H1 (cell line): ENCODE measurements at regions not wholly inside any gene's neighbourhood (a gene's known extent, or its start where the extent isn't known, plus 50 kb on each side); places are given as distances from the start of the nearest gene placed in this dataset.

Source experiments
- GABPA ChIP-seq: IDR thresholded peaks from 2 replicates; pipeline ENCODE4 v1.6.1; 2011; ENCODE audit warnings: mild to moderate bottlenecking, low read length, moderate library complexity, borderline replicate concordance; ENCODE audit not compliant: insufficient read depth
- NRF1 ChIP-seq: IDR thresholded peaks from 2 replicates; pipeline ENCODE4 v1.6.1; 2011; ENCODE audit warnings: mild to moderate bottlenecking, low read depth, low read length, improper control_type of control experiment
- SIX5 ChIP-seq: IDR thresholded peaks from 2 replicates; pipeline ENCODE4 v1.6.1; 2011; ENCODE audit warnings: mild to moderate bottlenecking, low read depth, low read length
- TEAD4 ChIP-seq: IDR thresholded peaks from 2 replicates; pipeline ENCODE4 v1.6.1; 2012; ENCODE audit warnings: low read depth, low read length, inconsistent platforms, mixed read lengths

- TF ChIP-seq TEAD4 (no peak), NRF1 (no peak), GABPA (no peak), SIX5 (no peak)
These were observed 94.3 kb upstream of the ETV6 start (continued) for GRCh38 chr12:11555195-11555594.
